Retinal pigment epithelial cell (primary cell): ENCODE measurements at regions not wholly inside any gene's neighbourhood (a gene's known extent, or its start where the extent isn't known, plus 50 kb on each side); places are given as distances from the start of the nearest gene placed in this dataset.

Experiments used
- DNase-seq: peaks from one replicate; pipeline ENCODE4 v3.0.0-alpha.2; 2010; ENCODE audit warnings: low read depth
- H3K4me3 ChIP-seq: 2 replicates; pipeline ENCODE4 v1.5.1; 2011; ENCODE audit warnings: mild to moderate bottlenecking, low read length, control low read depth, moderate library complexity
- CTCF ChIP-seq: conservative IDR thresholded peaks from 2 replicates; pipeline ENCODE4 v1.5.1; 2011; ENCODE audit warnings: low read depth, low read length, control low read depth, inconsistent platforms

DNA sequence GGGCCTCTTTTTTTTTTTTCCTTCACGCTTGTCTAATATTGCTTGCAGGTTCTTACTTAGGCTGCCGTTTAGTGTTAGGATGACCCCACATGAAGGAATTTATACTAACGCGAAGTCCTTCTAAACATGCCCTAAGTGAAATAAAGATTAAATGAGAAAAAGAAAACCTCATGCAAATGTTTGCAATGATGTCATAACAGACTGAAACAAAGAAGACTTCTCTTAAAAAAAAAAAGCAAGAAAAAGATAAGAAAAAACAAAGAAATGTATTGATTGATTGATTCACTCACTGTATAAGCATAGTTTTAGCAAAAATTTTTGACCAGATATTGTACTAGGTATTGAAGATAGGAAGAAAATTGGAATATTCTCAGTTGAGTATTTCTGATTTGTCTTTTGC, 418.2 kb downstream of the IRS2 start:
- TF ChIP-seq CTCF = no peak
- no peak overlapping the region for H3K4me3 ChIP-seq
- no peak for DNase-seq

- no peak for TF ChIP-seq CTCF
- no peak overlapping the region for H3K4me3 ChIP-seq
- DNase-seq = no peak
These were observed 419.9 kb downstream of the IRS2 start for GRCh38 chr13:109366525-109366924.

DNA sequence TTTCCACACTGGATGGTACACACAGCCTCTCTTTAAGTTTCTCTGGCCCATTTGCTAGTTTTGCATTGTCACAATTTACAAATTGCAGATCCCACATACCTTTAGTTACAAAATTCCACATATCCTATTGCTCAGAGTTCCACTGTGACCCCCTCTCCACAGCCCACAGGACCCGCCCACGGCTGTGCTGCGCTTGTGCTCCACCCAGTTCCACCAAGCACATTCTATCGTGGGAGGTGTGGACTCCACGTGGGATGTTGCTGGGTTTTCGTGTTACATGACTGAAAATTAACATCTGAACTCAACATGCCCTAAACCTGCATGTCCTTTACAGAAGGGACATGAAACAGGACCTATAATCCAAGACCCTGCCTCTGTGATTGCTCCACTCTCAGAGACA, 423.0 kb downstream of the IRS2 start:
- TF ChIP-seq CTCF = no peak
- no peak for DNase-seq

GRCh38 chr13:109362616-109363015, 423.8 kb downstream of the IRS2 start:
- DNase-seq = no peak
- H3K4me3 ChIP-seq = no peak overlapping the region
- no peak for TF ChIP-seq CTCF

More for the DNA sequence above, 423.0 kb downstream of the IRS2 start:
- no peak overlapping the region for H3K4me3 ChIP-seq

DNA sequence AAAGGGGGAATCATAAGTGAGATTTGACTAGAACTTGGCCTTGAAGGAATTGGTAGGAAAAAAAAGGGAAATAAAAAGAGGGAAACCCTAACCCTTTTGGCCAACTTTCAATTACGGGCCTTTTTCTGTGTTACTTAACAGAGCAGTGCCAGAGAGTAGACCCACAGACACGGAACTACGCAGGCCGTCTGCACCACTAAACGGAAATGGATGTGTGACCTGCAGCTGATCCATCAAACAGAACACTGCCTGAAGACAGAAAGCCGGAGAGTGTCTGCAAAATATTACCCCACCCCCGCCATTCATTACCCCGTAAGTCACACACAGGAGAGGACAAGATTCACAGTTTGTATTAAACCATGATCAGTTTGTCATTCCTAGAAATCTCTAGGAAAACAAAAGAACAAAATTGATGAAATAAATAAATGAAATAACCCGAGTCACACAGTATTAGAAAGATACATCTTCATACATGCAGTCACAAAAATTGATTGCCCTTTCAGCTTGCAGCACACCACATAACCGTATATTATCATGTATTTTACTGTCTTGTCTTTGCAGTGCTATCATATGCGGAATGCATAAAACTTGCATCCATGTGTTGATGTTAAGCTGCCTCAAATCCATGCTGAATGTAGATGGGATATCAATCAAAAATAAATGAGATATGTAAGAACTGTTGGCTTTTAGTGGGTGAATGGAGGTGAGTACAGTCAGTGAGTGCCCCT, 424.7 kb downstream of the IRS2 start:
- H3K4me3 ChIP-seq = no peak overlapping the region
- no peak for DNase-seq
- TF ChIP-seq CTCF = no peak

- TF ChIP-seq CTCF = no peak
- no peak overlapping the region for H3K4me3 ChIP-seq
- DNase-seq = no peak
These were observed 428.5 kb downstream of the IRS2 start for GRCh38 chr13:109357751-109358471.
